Liver (tissue), 8 donors: ENCODE measurements at regions not wholly inside any gene's neighbourhood (a gene's known extent, or its start where the extent isn't known, plus 50 kb on each side); places are given as distances from the start of the nearest gene placed in this dataset.
"Not testable (repeated sequence)": the region's sequence is repeated elsewhere in the genome, so short reads cannot be mapped to it uniquely, and the experiment has no call there.

Source experiments
- DNase-seq: peaks from one replicate; pipeline ENCODE4 v3.0.0-alpha.2; 2017; ENCODE audit warnings: low spot score
- H3K27ac ChIP-seq, 2 donors: one replicate each; pipeline ENCODE4 v1.7.0; 2013; ENCODE audit warnings: inconsistent platforms in 2 of 2, low read length in 2 of 2, control low read depth in 1 of 2, low read depth in 1 of 2, mild to moderate bottlenecking in 1 of 2
- H3K27me3 ChIP-seq, 4 donors: one replicate each; pipeline versions ENCODE4 v1.6.1 to v1.7.0; 2013; ENCODE audit warnings: low read length in 3 of 4, inconsistent platforms in 1 of 4, mild to moderate bottlenecking in 1 of 4, moderate library complexity in 1 of 4; ENCODE audit not compliant: control insufficient read depth in 4 of 4, insufficient read depth in 4 of 4
- H3K36me3 ChIP-seq, 4 donors: one replicate each; pipeline versions ENCODE4 v1.6.1 to v1.7.0; 2013; ENCODE audit warnings: low read length in 3 of 4, mild to moderate bottlenecking in 3 of 4, low read depth in 1 of 4, moderate library complexity in 1 of 4; ENCODE audit not compliant: control insufficient read depth in 4 of 4, insufficient read depth in 3 of 4
- H3K4me1 ChIP-seq, 4 donors: one replicate each; pipeline versions ENCODE4 v1.6.1 to v1.7.0; 2013; ENCODE audit warnings: low read length in 3 of 4, mild to moderate bottlenecking in 3 of 4, moderate library complexity in 1 of 4; ENCODE audit not compliant: control insufficient read depth in 4 of 4, insufficient read depth in 4 of 4
- H3K4me3 ChIP-seq, 3 donors: one replicate each; pipeline versions ENCODE4 v1.6.1 to v1.7.0; 2013; ENCODE audit warnings: low read length in 3 of 3, control low read depth in 1 of 3, low read depth in 1 of 3, mild to moderate bottlenecking in 1 of 3
- H3K9ac ChIP-seq, 2 donors: one replicate each; pipeline ENCODE4 v1.7.0; 2013; ENCODE audit warnings: low read length in 2 of 2, mild to moderate bottlenecking in 2 of 2, moderate library complexity in 2 of 2, control low read depth in 1 of 2, low read depth in 1 of 2
- H3K9me3 ChIP-seq, 4 donors: one replicate each; pipeline versions ENCODE4 v1.6.1 to v1.7.0; 2013; ENCODE audit warnings: low read length in 3 of 4; ENCODE audit not compliant: control insufficient read depth in 4 of 4
- EGR1 ChIP-seq, 2 donors: IDR thresholded peaks; 2 replicates each; pipeline ENCODE4 v1.6.1; 2016 to 2018; ENCODE audit warnings: antibody characterized with exemption in 2 of 2, low read depth in 2 of 2
- FOXA1 ChIP-seq: IDR thresholded peaks from 2 replicates; pipeline ENCODE4 v1.6.1; 2016; ENCODE audit warnings: antibody characterized with exemption
- FOXA2 ChIP-seq: IDR thresholded peaks from 2 replicates; pipeline ENCODE4 v1.6.1; 2016; ENCODE audit warnings: antibody characterized with exemption
- GABPA ChIP-seq, 2 donors: IDR thresholded peaks in 1 of 2; conservative IDR thresholded peaks in 1 of 2; 2 replicates each; pipeline ENCODE4 v1.6.1; 2016; ENCODE audit warnings: antibody characterized with exemption in 2 of 2, mild to moderate bottlenecking in 1 of 2, moderate library complexity in 1 of 2
- HNF4A ChIP-seq, 2 donors: conservative IDR thresholded peaks; 2 replicates each; pipeline ENCODE4 v1.6.1; 2016; ENCODE audit warnings: antibody characterized with exemption in 2 of 2, mild to moderate bottlenecking in 2 of 2
- JUND ChIP-seq, 2 donors: IDR thresholded peaks; 2 replicates each; pipeline ENCODE4 v1.6.1; 2016; ENCODE audit warnings: antibody characterized with exemption in 2 of 2
- NR2F2 ChIP-seq: IDR thresholded peaks from 2 replicates; pipeline ENCODE4 v1.6.1; 2016; ENCODE audit warnings: antibody characterized with exemption
- RAD21 ChIP-seq, 2 donors: IDR thresholded peaks; 2 replicates each; pipeline ENCODE4 v1.6.1; 2016; ENCODE audit warnings: antibody characterized with exemption in 2 of 2, mild to moderate bottlenecking in 2 of 2
- RXRA ChIP-seq, 2 donors: IDR thresholded peaks; 2 replicates each; pipeline ENCODE4 v1.6.1; 2017 to 2018; ENCODE audit warnings: antibody characterized with exemption in 2 of 2, mild to moderate bottlenecking in 1 of 2
- SP1 ChIP-seq: IDR thresholded peaks from 2 replicates; pipeline ENCODE4 v1.6.1; 2018; ENCODE audit warnings: antibody characterized with exemption, mild to moderate bottlenecking
- TAF1 ChIP-seq: conservative IDR thresholded peaks from 2 replicates; pipeline ENCODE4 v1.6.1; 2016; ENCODE audit warnings: antibody characterized with exemption, mild to moderate bottlenecking
- YY1 ChIP-seq: IDR thresholded peaks from 2 replicates; pipeline ENCODE4 v1.6.1; 2016; ENCODE audit warnings: antibody characterized with exemption, mild to moderate bottlenecking
- WGBS: extraction: QIAGEN DNeasy Blood & Tissue Kit; methylation state at CpG from one replicate; pipeline ENCODE4 v1.1.7; 2013; 5-methylcytosine and 5-hydroxymethylcytosine counted together
- TF ChIP-seq, protein P1 (sequence below): IDR thresholded peaks from 2 replicates; pipeline ENCODE4 v1.6.1; 2016; ENCODE audit warnings: antibody characterized with exemption, mild to moderate bottlenecking
- TF ChIP-seq, protein P2 (sequence below): IDR thresholded peaks from 2 replicates; pipeline ENCODE4 v1.6.1; 2016; ENCODE audit warnings: antibody characterized with exemption
- TF ChIP-seq, protein P3 (sequence below): IDR thresholded peaks from 2 replicates; pipeline ENCODE4 v1.6.1; 2016; ENCODE audit warnings: antibody characterized with exemption
- TF ChIP-seq, protein P4 (sequence below): fragments of 150-350 bp; IDR thresholded peaks from 2 replicates; pipeline ENCODE4 v1.5.1; 2017; ENCODE audit warnings: improper control_type of control experiment, low read depth, low read length; ENCODE audit not compliant: missing input control
- donor health status: healthy.
- donor health status: healthy.
- donor health status: healthy.
- donor health status: healthy.
- donor health status: healthy.

DNA sequence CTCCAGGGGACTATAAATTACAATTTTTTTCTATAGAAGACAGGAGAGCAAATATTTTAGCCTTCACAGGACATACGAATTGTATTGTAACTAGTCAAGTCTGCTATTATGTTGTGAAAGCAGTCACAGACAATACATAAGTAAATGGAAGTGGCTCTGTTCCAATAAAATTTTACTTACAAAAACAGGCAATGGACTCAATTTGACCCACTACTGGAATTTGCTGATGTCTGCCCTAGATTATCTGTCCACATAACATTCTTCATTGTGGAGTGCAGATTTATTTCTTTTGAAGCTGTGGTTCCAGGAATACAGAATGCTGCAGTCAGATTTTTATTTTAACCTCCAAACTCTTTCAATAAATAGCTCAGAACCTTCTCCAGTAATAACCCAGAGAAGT, 330.3 kb downstream of the PPP4R3C start:
- WGBS: 42% methylated on average over 1 of the region's 1 CpG
- Histone ChIP-seq H3K4me1 (no peaks in the 10 kb centered on the region), H3K36me3 (no peaks in the 10 kb centered on the region), H3K4me3 (no peak overlapping the region), H3K27me3 (peaks cover 0 to 2% (median 0%) of the 10 kb centered on the region in 4 donors), H3K9me3 (no peaks in the 10 kb centered on the region), H3K27ac (no peak overlapping the region), H3K9ac (no peak overlapping the region)
- DNase-seq: no peak
- TF ChIP-seq, protein P1, sequence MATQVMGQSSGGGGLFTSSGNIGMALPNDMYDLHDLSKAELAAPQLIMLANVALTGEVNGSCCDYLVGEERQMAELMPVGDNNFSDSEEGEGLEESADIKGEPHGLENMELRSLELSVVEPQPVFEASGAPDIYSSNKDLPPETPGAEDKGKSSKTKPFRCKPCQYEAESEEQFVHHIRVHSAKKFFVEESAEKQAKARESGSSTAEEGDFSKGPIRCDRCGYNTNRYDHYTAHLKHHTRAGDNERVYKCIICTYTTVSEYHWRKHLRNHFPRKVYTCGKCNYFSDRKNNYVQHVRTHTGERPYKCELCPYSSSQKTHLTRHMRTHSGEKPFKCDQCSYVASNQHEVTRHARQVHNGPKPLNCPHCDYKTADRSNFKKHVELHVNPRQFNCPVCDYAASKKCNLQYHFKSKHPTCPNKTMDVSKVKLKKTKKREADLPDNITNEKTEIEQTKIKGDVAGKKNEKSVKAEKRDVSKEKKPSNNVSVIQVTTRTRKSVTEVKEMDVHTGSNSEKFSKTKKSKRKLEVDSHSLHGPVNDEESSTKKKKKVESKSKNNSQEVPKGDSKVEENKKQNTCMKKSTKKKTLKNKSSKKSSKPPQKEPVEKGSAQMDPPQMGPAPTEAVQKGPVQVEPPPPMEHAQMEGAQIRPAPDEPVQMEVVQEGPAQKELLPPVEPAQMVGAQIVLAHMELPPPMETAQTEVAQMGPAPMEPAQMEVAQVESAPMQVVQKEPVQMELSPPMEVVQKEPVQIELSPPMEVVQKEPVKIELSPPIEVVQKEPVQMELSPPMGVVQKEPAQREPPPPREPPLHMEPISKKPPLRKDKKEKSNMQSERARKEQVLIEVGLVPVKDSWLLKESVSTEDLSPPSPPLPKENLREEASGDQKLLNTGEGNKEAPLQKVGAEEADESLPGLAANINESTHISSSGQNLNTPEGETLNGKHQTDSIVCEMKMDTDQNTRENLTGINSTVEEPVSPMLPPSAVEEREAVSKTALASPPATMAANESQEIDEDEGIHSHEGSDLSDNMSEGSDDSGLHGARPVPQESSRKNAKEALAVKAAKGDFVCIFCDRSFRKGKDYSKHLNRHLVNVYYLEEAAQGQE: no peak
- TF ChIP-seq GABPA (IDR thresholded peaks at IDR 0.05 in 1 of 2, conservative IDR thresholded peaks at IDR 0.05 in 1 of 2): no peak
- no peak for TF ChIP-seq FOXA2
- no peak for TF ChIP-seq NR2F2
- no peak for TF ChIP-seq FOXA1
- TF ChIP-seq SP1: no peak
- no peak for TF ChIP-seq YY1
- no peak for TF ChIP-seq RXRA (IDR thresholded peaks at IDR 0.05)
- TF ChIP-seq, protein P2, sequence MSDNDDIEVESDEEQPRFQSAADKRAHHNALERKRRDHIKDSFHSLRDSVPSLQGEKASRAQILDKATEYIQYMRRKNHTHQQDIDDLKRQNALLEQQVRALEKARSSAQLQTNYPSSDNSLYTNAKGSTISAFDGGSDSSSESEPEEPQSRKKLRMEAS: no peak
- TF ChIP-seq HNF4A (conservative IDR thresholded peaks at IDR 0.05): no peak
- no peak for TF ChIP-seq EGR1 (IDR thresholded peaks at IDR 0.05; ENCODE audit: low read depth in 2 of 2)
- TF ChIP-seq JUND (IDR thresholded peaks at IDR 0.05): no peak
- no peak for TF ChIP-seq TAF1
- TF ChIP-seq RAD21 (IDR thresholded peaks at IDR 0.05): no peak

DNA sequence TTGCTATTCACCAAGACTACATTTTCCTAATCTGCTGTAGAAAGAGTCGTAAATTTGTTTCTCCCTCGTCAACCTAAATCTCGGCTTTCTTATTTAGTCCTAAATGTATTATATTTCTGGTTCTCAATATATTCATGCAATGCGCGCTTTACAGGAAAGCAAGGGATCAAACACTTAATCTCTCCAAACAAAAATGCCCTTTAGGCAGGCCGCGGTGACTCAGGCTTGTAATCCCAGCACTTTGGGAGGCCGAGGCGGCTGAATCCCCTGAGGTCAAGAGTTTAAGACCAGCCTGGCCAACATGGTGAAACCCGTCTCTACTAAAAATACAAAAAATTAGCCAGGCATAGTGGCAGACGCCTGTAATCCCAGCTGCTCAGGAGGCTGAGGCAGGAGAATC, 376.0 kb downstream of the PPP4R3C start:
- WGBS: 85% methylated on average over 11 of the region's 11 CpGs
- not testable (repeated sequence) for H3K27me3 ChIP-seq, DNase-seq, H3K36me3 ChIP-seq, H3K27ac ChIP-seq, H3K4me3 ChIP-seq, H3K9me3 ChIP-seq, H3K9ac ChIP-seq, H3K4me1 ChIP-seq

DNA sequence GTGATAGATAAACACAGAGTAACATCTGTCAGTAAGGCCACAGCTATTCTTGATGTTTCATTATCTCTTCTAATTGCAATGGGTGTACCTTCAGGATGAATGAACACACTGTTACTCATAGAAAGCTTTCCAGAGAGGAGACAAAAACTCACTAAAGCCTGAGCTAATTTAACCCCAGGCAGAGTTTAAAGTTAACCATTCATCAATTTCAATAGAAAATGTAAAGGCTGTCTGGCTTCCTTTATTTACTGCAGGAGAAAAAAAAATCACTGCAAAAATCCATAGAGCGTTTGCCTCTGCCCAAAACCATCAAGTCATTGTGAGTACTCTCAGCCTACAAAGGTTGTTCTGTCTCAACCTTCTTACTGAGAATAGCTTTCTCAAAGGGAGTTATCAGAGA, 376.9 kb downstream of the PPP4R3C start:
- Histone ChIP-seq H3K4me3 (no peak overlapping the region), H3K9ac (no peak overlapping the region), H3K36me3 (no peaks in the 10 kb centered on the region), H3K4me1 (no peaks in the 10 kb centered on the region), H3K9me3 (no peaks in the 10 kb centered on the region), H3K27me3 (no peaks in the 10 kb centered on the region), H3K27ac (no peak overlapping the region)
- WGBS: 84% methylated on average over 1 of the region's 1 CpG
- TF ChIP-seq, protein P3, sequence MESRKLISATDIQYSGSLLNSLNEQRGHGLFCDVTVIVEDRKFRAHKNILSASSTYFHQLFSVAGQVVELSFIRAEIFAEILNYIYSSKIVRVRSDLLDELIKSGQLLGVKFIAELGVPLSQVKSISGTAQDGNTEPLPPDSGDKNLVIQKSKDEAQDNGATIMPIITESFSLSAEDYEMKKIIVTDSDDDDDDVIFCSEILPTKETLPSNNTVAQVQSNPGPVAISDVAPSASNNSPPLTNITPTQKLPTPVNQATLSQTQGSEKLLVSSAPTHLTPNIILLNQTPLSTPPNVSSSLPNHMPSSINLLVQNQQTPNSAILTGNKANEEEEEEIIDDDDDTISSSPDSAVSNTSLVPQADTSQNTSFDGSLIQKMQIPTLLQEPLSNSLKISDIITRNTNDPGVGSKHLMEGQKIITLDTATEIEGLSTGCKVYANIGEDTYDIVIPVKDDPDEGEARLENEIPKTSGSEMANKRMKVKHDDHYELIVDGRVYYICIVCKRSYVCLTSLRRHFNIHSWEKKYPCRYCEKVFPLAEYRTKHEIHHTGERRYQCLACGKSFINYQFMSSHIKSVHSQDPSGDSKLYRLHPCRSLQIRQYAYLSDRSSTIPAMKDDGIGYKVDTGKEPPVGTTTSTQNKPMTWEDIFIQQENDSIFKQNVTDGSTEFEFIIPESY: no peak
- TF ChIP-seq HNF4A (conservative IDR thresholded peaks at IDR 0.05) (no peak), EGR1 (IDR thresholded peaks at IDR 0.05; ENCODE audit: low read depth in 2 of 2) (no peak), RXRA (IDR thresholded peaks at IDR 0.05) (no peak), NR2F2 (no peak), SP1 (no peak), GABPA (IDR thresholded peaks at IDR 0.05 in 1 of 2, conservative IDR thresholded peaks at IDR 0.05 in 1 of 2) (no peak)
- TF ChIP-seq, protein P2: no peak
- TF ChIP-seq, protein P4, sequence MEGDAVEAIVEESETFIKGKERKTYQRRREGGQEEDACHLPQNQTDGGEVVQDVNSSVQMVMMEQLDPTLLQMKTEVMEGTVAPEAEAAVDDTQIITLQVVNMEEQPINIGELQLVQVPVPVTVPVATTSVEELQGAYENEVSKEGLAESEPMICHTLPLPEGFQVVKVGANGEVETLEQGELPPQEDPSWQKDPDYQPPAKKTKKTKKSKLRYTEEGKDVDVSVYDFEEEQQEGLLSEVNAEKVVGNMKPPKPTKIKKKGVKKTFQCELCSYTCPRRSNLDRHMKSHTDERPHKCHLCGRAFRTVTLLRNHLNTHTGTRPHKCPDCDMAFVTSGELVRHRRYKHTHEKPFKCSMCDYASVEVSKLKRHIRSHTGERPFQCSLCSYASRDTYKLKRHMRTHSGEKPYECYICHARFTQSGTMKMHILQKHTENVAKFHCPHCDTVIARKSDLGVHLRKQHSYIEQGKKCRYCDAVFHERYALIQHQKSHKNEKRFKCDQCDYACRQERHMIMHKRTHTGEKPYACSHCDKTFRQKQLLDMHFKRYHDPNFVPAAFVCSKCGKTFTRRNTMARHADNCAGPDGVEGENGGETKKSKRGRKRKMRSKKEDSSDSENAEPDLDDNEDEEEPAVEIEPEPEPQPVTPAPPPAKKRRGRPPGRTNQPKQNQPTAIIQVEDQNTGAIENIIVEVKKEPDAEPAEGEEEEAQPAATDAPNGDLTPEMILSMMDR: no peak
- TF ChIP-seq, protein P1: no peak
- DNase-seq: no peak
